HG03558 (cell line): ENCODE measurements at regions not wholly inside any gene's neighbourhood (a gene's known extent, or its start where the extent isn't known, plus 50 kb on each side); places are given as distances from the start of the nearest gene placed in this dataset.
"Not testable (repeated sequence)": the region's sequence is repeated elsewhere in the genome, so short reads cannot be mapped to it uniquely, and the experiment has no call there.

Experiments used
- ATAC-seq: cut with Tn5 transposase; IDR thresholded peaks from one replicate; pipeline ENCODE4 v1.9.1; 2021; ENCODE audit warnings: moderate number of reproducible peaks; ENCODE audit not compliant: unreplicated experiment; ENCODE audit errors: extremely low read depth

DNA sequence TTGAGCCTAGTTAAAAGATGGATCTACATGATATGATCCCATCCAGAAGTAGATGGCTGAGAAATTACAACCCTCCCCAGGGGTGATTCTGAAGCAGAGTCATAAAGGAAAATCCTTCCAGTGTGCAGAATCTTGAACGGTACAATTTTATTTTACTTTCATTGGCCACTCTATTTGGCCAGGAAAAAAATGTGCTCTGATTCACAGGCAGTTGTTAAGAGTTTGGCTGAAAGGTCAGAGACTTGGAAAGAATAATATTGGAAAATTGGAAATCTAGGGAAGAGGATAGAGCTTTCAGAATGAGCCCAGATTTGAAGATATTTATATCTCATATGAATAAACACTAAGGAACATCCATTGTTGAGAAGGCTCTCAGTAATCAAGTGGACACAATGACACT lies 1299.3 kb upstream of the GJE1 start:
- ATAC-seq = no peak

DNA sequence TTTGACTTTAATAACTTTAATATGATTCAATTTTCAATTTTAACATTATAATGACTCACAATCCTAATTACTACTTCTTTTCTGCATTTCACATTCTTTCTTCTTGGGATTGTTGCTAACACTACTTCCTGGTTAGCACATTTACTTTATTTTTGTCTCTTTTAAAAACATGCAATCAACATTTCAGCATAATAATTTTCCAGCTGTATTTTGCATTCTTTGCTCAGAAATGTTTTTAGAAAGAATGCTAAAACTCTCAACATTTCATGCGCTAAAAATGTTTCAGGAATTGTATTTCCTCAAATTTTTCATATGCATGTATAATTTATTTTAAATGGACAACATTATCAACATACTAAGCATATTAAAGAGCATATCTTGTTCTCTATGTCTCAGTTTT lies 1302.1 kb upstream of the GJE1 start:
- ATAC-seq = no peak

DNA sequence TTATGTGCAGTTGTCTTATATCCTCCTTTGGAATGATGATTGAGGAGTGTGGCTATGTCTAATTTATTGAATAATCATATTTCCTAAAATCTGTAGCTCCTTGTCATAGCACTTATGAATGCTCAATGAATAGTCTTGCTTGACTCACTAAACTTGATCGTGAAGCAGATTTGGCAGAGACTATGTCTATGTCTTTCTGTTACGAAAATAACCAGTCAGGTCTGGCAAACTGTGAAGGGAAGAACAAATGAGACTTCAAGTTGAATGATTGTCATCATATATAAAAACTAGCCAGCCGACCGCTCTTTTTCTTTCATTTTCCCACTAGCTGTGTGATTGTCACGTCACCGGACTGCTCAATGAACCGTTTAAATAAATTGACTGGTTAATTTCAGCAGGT lies 1303.9 kb upstream of the GJE1 start:
- no peak for ATAC-seq

DNA sequence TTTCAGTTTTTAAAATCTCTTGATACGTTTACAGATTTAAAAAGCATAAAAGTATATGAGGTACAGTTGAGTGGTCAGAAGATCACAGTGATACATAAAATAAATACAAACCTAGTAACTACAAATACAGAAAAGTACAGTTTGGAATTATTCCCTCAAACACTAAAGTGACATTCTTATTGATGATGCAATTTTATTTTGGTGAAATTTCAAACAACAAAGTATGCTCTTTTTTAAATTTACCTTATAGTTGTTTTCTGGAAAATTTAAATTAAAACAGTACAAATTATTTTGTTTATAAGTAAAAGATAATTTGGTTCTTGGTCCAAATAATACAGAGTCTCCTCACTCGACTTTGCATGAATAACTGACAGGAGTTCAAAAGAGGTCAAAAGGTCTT lies 1305.1 kb upstream of the GJE1 start:
- ATAC-seq = no peak

DNA sequence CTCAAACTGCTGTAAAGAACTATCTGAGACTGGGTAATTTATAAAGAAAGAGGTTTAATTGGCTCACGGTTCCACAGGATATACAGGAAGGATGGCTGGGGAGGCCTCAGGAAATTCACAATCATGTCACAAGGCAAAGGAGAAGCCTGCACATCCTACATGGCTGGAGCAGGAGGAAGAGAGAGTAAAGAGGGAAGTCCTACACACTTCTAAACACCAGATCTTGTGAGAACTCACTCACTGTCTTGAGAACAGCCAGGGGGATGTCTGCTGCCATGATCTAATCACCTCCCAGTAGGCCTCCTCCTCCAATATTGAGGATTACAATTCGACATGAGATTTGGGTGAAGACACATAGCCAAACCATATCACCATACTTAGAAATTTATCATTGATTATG lies 1307.0 kb upstream of the GJE1 start:
- ATAC-seq = no peak

DNA sequence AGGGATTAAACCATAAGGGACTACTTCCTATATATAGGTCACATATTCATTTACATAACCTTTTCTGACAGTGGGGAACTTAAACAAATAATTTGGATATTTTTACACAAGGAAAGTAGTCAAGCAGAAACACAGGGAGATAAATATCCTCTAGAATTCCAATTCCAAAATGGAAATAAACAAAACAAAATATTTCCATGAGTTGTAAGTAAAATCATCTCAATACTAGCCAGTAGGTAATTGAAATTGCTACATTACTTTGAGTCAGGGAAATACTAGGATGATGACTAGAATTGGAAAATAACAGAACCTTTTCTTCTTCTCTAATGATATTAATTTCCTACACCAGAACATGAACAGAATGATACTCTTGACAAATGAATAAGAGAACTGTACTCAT lies 1308.1 kb upstream of the GJE1 start:
- no peak for ATAC-seq

DNA sequence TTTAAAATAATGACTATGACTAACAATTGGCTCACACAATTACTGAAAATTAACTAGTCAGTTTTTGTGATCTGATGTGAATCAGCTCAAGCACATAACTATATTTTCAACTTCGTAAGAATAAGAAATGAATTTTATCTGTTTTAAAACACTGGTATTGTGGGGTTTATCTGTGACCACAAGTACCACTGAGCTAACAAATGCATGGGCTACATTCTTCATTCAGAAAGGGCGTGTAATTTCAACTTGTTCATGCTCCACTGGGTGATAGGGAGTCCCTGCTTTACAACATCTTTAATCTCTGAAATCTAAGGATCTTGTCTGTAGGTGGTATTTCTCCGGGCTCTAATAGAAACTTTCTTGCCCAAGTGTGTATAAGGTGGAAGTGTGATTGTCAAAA lies 1311.5 kb upstream of the GJE1 start:
- ATAC-seq = no peak

DNA sequence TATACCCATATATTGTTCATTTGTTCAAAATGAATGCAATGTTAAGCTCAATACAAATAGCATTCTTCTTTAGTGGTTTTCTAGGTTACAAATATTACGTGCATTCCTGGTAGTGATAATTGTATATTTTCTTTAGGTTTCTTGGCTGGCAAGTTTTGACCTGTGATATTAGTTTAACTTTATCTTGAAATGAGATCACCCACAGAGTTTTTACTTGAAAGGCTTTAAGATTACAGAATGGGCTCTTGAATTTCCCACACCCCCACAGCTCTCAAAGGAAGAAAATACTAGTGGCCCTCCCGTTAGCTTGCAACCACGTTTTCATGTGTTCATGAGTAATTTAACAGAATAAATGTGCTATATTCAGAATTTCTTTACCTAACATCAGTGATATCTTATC lies 1315.5 kb upstream of the GJE1 start:
- ATAC-seq = no peak

DNA sequence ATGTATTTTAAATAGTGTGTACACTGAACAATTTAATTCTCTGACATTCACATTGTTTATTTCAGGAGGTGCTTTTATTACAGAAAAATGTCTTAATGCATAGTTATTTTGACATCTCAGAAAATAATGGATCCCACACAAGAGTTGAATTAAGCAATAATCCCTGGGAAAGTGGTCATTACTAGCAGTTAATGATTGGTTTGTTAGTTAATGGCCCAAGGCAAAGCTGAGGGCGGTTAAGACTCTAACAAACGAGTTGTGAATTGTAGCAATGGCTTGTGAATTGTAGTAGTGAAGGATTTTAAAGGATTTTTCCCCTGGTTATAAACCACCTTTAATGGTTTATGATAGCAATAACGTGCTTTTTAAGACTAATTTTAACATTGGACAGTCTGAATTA lies 1316.0 kb upstream of the GJE1 start:
- ATAC-seq = no peak

DNA sequence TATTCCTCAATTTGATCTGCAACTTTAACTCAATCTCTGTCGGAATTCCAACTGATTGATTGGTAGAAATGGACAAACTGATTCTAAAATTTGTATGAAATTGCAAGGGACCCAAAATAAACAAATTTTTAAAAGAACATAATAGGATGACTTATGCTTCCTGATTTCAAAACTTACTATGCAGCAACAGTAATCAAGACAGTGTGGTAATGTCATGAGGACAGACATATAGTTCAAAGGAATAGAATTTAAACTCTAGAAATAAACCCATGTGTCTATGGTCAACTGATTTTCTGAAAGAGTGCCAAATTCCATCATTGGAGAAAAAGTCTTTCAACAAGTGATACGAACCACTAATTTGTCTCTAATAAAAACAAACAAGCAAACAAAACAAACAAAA lies 1320.1 kb upstream of the GJE1 start:
- ATAC-seq = no peak

DNA sequence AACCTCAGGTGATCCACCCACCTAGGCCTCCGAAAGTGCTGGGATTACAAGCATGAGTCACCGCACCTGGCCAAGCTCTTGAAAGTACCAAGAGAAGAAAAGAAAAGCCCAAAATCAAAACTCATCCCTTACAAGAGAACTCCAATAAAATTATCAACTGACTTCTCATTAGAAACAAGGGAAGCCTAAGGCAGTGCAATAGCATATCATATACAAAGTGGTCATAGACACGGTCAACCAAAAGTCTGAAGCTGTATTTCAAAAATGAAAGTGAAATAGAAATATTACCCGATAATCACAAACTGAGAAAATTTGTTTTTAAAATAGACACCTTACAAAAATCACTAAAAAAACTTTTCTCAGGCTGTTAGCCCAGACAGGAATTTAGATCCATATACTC lies 1321.1 kb upstream of the GJE1 start:
- no peak for ATAC-seq

DNA sequence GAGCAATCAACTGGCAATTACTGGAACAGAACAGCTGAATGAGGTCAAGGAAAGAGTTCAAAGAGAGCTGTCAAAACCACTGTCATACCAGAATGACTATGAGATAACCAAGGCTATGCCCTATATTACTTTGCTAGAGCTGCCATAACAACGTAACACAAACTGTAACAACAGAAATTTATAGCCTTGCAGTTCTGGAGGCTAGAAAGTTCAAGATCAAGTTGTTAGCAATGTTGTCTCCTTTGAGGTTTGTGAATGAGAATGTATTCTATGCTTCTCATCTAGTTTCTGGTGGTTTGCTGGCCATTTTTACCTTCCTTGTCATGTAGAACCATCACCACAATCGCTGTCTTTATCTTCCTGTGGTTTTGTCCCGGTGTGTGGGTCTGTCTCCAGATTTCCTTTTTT lies 1323.0 kb upstream of the GJE1 start:
- ATAC-seq = peak; percentile 87

DNA sequence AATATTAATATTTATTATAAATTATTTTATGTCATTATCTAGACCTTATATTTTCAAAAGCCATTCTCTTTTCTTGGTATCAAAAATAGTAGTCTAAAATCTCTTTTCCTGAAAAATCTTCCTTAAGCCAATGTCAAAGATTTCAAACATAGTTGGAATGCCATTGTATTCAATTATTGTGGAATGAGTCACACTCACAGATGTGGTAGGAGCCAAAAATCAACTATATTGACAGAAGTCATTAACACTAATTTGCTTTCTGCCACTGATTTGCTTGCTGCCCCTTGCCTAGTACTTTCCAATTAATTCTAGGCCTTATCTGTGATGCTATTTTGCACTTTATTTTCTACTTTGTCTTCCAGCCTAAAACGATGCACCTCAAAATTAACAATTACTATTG lies 1326.3 kb upstream of the GJE1 start:
- ATAC-seq = no peak

DNA sequence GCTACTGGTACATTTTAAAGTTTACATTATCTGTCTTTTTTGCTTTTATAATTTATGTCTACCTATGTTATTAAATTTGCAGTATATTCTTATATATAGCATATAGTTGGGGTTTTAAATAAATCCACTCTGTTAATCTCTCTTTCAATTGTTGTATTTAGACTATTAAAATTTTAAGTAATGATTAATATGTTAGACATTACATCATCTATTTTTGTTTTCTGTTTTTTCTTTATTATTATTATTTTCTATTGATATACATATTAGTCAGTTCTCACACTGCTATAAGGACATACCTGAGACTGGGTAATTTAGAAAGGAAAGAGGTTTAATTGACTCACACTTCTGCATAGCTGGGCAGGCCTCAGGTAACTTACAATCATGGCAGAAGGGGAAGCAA lies 1338.2 kb upstream of the GJE1 start:
- ATAC-seq = no peak

DNA sequence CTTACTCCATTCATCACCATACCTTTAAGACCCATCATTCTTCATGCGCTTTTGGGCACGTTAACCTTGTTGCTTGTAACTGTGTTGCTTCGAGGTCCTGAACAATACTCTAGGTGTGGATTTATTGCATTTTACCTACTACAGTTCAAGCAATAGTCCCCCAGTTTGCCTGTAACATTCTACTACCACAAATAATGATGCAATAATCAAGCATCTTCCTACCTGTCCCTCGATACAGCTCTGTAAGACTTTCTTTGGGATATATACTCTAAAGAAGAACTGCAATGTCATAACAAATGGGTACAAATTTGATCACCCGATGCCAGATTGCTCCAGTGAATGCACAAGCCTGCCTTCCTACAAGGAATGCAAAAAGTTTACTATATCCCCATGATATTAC lies 1342.6 kb upstream of the GJE1 start:
- ATAC-seq = no peak

DNA sequence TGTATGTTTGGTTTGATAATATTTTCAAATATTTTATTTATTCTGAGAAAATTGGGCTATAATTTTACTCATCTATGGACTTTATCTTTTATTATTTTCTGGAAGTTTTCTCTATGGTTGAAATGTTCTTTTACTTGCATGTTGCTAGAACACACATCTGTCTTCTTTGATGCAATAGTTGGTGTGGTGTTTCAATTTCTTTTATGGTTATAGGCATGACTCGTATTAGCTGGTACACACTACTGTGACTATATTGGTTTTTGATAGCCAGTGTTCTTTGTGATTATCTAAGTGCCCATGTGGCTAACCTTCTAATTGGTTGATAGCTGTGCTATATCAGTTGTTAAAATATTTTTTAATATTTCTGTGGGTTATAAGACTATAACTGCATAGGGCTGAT lies 1343.3 kb upstream of the GJE1 start:
- no peak for ATAC-seq

DNA sequence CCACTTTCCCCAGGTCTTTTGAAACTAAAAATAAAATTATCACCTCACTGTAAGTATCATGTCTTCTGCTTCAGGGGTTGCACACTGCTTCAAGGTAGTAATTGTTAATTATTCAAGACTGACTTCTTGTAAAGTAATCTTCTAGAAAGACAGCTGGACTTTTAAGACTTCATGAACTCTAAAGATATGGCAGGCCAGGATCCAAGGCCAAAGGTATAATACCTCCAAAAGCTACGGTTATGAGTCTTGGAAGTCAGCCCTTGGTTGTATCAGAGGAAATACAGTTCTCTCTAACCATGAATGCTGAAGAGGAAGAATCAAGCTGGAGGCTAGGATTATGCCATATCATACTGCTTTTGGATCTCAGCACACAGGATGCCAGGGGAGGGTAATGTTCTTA lies 1346.8 kb upstream of the GJE1 start:
- no peak for ATAC-seq

DNA sequence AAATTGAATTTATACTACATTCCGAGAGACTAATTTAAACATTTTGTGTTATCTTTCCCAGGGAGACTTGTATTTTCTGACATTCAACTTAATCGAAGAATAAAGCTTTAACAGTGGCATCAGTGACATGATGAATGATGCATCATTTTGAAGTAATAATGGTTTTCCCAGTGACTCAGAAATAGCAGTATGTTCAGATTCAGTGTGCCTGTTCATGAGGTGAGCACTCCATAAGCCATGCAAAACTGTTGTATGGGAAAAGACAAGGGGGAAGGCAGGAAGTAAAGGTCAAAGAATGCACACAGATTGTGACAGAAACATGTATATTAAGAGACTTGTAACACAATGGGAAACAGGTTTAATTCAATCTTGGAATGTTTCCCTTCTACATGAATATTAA lies 1348.2 kb upstream of the GJE1 start:
- ATAC-seq = no peak

DNA sequence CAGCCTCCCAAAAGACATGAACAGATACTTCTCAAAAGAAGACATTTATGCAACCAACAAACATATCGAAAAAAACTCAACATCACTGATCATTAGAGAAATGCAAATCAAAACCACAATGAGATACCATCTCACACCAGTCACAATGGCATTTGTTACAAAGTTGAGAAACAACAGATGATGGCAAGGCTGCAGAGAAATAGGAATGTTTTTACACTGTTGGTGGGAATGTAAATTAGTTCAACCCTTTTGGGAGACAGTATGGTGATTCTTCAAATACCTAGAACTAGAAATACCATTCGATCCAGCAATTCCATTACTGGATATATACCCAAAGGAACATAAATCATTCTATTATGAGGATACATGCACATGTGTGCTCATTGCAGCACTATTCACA lies 1349.2 kb upstream of the GJE1 start:
- not testable (repeated sequence) for ATAC-seq

DNA sequence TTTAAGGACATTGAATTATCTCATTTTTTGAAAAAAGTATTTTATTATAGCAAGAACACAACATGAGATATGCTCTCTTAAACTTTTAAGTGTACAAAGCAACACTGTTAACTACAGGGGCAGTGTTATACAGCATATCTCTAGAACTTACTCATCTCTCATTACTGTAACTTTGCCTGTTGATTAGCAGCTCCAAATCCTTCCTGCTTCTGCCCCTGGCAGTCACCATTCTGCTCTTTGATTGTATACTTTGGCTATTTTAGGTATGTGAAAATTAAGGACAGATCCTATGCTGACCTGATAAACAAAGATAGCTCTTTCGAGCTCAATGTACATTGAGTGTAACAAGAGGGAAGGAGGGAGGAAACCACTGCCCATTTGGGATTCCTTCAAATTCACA lies 1349.8 kb upstream of the GJE1 start:
- ATAC-seq = no peak

DNA sequence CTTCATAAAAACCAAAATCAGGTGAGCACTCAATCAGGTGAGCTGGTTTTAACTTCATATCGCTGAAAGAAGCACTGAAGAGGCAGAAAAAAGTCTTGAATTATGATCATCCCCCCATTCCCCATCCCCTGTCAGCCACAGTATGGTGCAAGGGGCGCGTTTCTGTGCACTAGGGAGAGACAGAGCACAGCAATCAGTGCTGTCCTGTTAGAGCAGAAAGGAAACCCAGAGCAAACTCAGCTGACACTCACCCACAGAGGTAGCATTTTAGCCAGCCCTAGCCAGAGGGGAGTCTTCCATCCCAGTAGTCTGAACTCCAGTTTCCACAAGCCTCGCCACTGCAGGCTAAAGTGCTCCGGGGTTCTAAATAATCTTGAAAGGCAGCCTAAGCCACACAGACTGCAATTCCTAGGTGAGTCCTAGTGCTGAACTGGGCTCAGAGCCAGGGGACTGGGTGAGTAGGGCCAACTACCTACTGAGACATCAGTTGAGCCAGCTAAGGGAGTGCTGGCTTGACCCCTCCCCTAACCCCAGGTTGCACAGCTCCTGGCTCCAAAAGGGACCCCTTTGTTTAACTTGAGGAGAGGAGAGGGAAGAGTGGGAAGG lies 1352.6 kb upstream of the GJE1 start:
- no peak for ATAC-seq

DNA sequence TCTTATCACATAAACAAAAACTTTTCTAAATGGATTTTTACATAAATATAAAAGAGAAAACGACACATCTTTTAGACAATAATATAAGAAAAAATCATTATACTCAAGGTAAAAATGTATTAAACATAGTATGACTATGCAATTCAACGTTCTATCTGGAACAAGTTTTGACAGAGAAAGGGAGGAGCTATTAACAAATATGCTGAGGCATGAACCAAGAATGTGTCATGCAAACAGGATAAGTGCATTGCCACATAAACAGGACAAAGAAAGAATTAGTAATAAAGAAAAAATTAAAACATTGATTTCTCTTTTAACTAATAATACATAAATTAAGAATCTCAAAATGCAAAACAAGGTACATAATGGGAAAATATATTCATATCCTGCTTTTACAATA lies 1353.4 kb upstream of the GJE1 start:
- ATAC-seq = no peak

DNA sequence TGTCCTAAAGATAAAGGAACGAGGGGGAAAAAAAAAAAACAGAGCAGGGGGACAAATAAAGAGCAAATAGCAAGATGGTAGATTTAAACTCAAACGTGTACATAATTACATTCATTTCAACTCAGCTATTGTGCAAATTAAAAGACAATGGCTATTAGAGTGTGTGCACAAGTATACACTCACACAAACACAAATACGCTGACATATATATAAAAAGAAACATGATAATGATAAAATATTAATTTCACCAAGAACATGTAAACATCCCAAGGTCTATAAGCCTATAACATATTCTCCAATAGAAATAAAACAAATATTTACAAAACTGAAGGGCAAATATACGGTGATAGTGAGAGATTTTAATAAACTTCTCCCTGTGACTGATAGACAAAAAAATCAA lies 1354.9 kb upstream of the GJE1 start:
- ATAC-seq = no peak
